HG03196 (cell line): ENCODE measurements at regions not wholly inside any gene's neighbourhood (a gene's known extent, or its start where the extent isn't known, plus 50 kb on each side); places are given as distances from the start of the nearest gene placed in this dataset.
"Not testable (repeated sequence)": the region's sequence is repeated elsewhere in the genome, so short reads cannot be mapped to it uniquely, and the experiment has no call there.

Source experiments
- ATAC-seq: cut with Tn5 transposase; IDR thresholded peaks from one replicate; pipeline ENCODE4 v1.9.1; 2021; ENCODE audit not compliant: unreplicated experiment

DNA sequence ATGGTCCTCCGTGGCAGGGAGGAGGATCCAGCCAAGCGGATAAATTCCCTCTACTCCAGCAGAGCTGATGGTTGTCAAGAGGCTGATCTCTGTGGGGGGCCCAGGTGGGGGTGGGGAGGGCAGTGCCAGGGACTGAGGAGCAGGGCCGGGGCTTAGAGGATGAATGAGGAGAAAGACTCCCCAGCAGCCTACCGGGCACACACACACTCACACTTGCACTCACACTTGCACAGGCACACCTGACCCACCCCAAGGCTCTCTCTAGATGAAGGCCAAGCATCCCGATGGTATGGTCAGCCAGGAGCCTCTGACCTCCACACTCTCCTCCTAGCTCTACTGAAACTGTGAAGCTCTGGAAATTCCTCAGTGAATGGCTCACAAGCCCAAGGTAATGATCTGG is 131.3 kb upstream of the PRR20G start:
- no peak for ATAC-seq

DNA sequence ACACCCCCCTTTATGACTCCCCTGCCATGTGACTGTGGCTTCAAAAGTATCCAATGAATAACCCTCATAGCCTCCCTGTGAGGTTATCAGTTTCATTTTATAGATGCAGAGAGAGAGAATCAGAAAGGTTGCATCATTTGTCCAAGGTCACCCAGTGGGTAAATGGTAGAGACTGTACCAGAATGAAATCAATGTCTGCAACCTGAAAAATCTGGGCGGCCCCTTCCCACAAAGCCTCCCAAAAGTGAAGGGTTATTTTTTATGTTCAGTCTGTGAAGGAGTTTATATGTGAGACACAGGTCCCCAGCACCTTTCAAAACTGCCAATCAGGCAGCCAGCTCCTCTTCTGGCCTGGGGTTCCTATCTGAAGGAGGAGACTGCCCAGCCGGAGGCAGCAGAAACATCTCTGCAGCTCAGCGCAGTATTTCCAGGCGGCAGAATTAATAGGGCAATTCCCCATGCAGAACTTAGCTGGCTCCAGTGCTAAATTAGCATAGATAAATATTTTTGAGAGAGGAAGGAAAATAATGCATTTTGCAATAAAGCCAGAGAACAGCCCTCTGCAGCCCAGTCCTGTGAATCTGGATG is 130.8 kb upstream of the PRR20G start:
- no peak for ATAC-seq

DNA sequence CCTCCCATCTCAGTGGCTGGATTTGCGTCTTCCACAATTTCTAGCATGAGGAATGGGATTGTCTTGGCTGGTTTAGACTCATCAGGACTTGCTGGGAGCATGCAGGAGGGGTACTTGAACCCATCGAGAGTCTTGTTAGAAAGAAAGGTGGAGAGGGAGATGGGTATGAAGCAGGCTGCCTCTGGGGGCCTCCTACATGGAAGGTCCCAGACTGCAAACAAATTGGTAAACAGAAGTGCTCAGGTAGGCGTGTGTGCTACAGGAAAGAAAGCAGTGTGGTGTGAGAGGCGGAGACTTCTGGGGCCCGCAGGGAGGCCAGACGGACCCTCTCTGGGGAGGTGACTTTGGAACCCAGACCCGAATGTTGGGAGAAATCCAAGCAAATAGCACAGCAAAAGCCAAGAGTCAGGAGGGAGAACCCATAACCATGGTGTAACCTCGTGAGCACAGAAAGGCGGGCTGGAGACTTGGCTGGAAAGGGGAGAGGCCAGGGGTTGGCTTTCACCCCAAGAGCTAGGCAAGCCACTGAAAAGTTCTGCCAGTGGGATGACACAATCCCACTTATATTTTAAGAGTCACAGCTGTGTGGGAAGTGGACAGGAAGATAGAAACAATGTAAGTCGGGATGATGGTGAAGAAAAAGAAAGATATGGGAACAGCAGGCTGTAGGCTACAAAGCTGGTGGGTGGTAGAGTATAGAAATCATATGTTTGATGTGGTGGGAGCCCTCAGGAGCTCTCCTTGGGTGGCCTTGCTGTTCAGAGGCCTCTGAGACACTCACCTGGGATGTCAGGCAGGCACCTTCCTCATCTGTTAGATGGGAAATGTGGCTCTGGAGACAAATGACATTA is 130.1 kb upstream of the PRR20G start:
- ATAC-seq = no peak

DNA sequence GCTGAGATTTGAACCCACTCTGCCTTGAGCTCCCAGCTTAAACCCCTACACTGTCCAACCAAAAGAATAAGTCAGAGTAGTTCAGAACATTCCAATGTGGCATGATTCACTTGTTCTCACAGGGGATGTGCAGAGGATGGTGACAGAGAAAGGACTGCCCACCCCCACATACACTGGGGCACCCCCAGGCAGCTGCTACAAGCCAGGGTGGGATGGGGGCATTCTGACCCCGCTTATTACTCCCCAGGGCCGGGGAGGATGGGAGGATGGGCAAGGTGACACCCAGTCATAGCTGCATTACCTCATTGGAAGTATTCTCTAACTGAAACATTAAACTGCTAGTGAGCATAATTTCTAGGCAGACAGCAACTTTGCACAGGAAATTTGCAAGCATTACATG is 126.0 kb upstream of the PRR20G start:
- no peak for ATAC-seq

DNA sequence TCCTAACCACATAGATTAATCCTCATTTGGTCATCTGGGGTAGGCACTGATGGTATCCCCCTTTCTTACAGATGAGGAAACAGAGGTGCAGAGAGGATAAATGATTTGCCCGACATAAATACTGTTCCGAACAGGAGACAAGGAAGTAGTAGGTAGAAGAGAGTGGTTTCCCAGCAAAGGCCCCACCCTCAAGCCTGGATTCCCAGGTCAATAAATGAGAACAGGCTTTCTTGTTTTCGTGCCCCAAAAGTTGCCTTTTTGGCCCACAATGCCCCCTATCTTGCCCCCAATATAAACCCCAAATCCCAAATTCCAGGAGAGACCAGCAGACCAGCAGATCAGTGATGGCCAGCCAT is 125.5 kb upstream of the PRR20G start:
- no peak for ATAC-seq

DNA sequence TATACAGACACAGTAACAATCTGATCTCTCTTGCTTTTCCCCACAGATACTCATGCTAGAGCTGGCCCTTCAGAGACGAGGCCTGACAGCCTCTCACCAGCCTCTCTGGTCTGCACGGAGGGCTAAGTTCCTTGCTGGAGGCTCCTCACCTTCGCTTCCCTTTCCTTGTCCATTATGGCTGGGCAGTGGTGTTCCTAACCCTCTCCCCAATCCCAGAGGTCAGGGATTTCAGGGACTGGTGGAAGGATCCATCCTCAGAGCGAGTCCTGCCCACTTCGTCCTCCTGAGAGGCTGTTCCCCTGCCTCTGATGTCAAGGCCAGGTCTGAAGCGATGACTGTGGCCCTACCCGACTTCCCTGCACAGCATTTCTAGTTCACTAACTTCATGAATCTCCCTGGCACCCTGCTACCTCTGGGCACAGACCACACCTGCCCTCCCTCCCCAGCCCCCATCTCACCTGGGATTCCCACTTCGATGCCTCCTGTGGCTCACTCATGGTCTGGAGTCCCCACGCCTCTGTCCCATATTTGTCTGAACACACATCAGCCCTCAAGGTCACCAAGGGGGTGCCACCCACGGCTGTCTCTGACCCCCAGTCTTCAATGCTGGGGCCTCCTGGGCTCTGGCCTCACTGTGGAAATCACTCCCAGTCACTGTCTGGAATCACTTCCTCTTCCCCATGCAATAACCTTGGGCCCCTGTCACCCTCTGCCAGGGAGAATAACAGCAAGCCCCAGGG is 124.9 kb upstream of the PRR20G start:
- ATAC-seq = no peak

DNA sequence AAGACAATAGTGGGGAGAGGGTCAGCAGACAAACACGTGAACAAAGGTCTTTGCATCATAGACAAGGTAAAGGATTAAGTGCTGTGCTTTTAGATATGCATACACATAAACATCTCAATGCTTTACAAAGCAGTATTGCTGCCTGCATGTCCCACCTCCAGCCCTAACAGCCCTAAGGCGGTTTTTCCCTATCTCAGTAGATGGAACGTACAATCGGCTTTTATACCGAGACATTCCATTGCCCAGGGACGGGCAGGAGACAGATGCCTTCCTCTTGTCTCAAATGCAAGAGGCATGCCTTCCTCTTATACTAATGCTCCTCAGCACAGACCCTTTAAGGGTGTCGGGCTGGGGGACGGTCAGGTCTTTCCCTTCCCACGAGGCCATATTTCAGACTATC is 124.0 kb upstream of the PRR20G start:
- ATAC-seq = not testable (repeated sequence)

DNA sequence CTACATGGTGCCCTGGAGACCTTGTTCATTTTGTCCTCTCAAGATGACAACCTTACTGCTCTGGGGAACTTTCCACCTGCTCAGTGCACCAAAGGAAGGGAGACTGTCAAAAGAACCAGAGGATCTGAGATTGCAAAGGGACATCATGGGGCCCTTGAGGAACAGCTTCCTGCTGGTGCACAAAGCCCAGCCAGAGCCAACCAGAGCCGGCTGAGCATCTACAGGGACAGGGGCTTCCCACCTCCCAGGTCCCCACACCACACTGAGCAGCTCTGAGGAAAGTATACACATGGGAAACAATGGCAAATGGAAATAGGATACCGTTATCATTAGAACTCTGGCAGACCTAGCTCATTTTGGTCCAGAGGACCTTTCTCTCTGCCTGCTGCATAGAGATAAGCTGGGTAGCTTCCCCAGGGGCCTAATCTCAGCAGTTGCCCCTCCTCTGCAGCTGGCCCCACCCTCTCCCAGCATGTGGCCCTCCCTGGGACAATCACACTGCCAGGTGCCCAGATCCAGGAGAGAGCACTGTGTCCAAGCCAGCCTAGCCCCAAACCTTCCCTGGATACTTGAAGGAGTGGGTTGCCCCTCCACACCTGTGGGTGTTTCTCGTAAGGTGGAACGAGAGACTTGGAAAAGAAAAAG is 123.4 kb upstream of the PRR20G start:
- no peak for ATAC-seq

DNA sequence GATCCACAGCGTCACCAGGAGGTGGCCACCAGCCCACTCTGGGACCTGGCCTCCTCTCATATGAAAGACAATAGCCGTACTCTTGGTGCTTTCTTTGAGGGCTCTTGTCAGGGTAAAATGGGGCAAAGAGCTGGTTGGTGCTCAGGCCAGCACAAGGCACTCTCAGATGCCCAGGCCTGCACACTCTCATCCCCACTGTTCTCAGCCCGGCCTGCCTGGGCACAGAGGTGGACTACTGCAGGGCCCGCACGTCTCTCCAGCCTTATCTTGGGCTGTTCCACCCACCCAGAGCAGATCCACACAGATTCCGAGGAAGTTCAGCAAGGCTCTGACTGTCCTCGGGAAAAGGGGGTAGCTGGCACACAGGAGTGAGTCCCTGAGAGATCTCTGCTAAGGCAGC is 122.8 kb upstream of the PRR20G start:
- no peak for ATAC-seq

DNA sequence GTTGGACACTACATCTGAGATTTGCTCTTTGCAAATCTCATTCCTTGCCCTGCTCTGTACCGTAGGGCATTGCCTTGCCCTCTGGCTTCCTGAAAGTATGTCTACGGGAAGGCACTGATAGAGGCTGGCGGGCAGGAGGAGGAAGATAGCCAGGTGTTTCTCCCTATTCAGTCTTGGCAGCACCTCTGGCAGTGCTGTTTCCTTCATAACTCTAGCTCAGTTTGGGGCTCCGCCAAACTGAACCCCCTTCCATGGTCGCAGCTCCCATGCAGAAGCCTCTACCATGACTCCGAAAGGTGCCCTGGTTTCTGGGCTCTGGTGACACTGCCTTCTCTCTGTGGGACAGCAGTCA is 122.3 kb upstream of the PRR20G start:
- no peak for ATAC-seq

DNA sequence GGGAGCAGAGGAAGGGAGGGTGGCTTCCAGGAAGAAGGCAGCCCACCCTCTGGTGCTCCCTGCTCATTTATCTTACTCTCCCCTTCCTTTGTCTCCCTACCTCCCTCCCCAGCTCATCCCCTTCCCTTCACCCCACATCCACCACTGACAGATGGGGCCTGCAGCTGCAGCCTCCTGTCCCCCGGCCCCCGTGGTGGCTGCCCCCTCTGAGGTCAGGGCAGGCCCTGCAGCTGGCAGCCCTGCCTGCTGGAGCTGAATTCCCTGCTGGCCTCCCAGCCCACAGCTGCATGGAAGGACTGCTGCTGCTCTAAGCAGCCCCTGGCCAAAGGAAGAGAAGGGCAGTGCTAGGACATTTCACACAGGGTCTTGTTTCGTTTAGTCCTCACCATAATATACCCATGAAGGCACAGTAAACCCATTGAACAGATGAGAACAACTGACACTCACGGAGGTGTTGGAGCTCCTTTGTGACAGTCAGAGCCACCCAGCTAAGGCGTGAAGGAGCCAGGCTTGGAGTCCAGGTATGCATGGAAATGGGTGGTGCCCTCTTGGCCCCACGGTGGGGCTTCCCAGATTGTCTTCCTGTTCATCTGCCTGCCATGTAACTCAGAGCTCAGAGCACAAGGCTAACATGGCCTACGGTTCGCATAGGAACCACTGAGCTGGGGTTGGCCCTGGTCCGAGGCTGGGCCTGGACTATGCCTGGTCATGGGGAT is 121.7 kb upstream of the PRR20G start:
- ATAC-seq = no peak

DNA sequence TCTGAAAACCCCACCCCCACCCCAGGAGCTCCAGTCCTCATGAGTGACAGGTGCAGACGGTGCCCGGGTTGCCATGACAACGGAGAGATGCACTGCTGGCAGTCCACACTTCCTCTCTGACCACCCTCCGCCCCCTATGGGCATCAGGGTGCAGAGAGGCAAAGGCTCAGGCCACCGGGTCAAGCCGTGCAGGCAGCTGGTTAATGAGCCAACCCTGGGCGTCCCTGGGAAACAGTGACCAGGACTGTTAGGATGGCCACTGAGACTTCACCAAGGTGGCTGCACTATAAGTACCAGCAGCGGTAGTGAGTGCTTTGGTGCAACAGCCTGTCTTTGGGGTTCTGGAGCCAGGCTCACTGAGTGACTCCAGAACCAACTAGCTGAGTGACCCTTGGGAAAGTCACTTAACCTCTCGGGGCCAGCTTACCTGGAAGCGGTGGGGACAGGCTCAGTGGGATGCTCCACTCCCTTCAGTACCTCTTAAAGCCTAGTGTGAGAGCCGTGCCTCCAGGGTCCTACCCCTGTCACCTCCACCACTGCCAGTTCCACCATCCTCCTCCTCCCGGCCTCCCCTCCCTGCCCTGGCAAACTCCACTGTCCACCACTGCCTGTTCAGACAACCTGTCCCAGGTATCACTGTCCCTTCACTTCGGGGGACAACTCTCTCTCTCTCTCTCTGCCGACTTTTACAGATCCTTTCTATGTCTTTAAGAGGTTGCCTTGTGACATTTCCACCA is 121.0 kb upstream of the PRR20G start:
- no peak for ATAC-seq

DNA sequence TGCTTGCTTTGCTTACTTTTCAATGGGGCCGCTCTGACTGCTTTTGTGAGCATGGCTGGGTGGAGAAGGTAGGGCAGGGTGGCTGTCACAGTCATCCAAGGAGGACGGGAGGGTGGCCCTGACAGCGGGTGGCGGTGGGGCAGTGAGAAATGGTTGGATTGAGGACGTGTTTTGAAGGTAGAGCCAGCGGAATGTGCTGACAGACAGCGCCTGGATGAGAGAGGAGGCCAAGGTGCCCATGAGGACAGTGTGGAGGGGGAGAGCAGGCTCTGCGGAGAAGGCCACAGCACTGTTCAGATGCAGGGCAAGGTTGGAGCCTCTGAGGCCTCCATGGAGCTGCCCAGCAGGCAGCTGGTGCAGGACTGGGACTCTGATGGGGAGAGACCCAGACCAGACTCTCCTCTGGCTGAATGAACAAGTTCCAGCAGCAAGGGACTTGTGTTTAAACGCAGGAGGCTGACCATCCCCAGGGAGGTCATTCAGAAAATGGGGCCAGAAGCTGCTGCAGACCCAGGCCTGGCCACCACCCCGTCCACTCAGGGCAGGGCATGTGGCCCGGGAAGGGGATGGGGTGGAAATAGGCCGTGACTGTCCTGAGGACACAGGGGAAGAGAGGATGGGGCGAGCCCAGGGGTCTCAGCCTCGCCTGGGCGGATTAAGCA is 120.3 kb upstream of the PRR20G start:
- ATAC-seq = no peak

DNA sequence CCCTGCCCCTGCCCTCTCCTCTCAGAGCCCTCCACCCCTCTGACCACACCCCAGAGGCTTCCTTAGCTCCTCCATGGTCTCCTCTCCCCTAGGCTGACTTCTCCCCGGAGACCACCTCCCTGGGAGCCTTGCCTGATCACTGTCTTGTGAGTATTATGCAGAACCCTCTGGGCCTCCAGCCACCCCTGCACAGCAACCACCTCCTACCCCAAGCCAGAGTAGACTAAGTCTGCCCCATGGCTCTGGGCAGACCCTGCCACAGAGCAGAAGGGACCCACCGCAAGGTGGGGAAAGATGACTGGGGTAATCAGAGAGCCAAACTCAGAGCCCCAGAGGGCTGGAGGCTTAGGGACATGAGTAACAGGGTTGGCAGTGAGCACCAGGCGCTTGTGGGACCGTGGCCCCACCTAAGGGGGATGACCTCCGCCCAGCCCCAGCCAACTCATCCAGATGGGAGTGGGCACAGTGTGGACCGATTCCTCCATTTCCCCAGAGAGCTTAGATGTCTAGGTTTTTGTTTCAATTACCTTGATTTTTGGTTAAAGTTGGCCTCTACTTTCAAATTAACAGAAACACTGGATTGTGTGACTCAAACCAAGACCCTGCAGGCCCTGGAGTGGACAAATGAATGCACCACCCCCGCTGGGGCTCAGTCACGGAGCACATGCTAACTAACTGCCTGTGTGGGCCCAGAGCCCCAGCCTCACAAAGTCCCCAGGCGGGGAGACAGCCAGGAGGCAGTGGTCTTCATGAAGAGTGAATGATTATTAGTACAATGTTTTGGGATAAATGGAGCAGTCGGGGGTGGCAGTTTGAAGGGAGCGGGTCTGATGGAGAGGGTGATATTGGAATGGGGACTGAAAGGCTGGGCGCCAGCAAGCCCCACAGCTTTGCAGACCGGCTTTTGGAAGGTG is 119.4 kb upstream of the PRR20G start:
- no peak for ATAC-seq

DNA sequence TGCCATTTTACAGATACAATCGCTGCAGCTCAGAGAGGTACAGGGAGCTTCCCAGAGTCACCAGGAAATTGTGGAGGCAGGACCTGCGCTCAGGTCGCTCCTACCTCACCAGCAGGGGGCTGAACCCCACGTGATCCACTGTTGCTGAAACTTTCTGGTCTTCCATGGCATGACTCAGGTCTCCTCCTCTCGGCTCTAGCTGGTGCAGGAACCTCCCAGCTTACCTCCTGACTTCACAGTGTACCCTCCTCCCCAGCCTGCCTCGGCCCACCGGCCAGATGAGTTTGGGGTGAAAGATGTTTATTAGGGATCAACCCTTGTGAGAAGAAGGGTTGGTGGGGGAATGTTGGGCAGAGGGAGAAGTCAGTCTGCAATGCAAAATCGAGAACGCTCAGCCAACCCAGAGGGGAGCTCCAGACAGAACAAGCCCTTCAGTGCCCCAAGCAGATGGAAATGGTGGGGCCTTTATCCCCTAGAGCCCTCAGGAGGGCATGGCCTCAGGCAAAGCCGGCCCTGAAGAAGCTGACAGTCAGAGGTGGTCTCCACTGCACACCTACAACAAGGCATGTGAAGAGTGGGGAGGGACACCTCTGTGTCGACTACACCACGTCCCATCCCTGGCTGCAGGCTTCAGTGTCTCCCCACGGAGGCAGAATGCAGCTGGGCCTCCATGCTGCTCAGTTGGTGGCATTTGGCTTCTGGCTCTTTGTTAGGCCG is 118.6 kb upstream of the PRR20G start:
- no peak for ATAC-seq

DNA sequence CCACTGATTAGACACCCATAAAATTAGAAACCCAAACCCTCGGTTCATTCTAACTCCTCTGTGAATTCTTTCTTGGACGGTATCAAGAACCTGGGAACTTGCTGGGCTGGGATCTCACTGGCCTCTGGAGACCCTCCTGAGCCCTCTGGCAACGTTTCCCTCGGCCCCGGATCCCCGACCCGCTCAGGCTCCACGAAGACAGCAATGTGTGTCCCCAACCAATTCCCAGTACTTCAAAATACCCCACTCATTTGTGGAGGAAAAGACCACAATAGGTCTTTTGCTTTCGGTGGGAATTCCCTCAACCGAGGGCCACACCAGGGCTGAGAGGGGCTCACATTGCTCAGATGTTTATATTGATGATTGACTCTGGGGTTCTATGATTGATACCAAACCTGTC is 117.9 kb upstream of the PRR20G start:
- ATAC-seq = no peak

DNA sequence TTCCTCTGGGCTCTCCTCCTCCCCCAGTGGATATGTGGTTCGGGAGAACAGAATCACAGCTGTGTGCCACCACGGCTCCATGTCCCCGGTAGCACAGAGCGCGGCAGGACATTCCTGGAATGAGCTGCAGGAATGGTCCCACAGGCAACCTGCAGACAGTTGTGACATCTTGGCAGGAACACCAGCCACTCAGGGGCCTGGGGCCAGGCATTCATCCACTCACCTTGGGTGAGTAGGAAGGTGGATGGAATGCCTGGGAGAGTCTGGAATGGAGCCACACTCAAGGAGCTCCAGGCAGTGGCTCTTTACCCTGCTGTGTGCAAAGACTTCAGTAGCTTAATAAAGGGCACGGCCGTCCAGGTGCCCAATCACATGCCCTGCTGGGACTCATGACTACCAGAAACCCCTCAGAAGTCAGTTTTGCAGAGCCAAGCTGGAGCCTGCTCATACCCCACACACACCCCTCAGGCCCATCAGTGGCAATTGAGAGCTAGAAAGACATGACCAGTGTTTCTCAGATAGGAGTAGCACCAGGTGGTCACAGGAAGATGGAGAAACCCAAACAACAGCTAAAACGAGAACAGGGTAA is 117.3 kb upstream of the PRR20G start:
- ATAC-seq = no peak
